ENCODE measurements at regions not wholly inside any gene's neighbourhood (a gene's known extent, or its start where the extent isn't known, plus 50 kb on each side); places are given as distances from the start of the nearest gene placed in this dataset.

DNA sequence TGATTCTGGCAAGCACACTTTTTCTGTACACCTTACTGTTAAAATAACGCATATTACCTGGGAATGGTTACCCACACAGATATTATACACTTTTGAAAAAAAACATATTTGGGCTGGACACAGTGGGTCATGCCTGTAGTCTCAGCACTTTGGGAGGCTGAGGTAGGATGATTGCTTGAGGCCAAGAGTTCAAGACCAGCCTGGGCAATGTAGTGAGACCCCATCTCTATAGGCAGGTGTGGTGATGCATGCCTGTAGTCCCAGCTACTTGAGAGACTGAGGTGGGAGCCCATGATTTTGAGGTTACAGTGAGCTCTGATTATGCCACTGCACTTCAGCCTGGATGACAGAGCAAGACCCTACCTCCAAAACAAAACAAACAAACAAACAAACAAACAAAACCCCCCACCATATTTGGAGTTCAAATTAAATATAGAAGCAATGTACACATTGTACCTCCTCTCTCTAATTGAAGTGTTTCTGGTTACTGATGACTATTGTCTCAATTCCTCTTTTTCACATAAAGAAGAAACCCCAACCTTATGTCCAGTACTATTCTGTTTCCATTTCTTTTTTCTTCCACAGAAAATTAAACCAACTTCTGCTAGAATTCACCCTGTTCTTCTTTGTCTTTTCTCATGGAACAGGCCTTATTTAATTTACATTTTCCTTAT is 152.6 kb upstream of the UMPS start:
- no peak overlapping the region for H3K27ac ChIP-seq (replicated peaks)
- TF ChIP-seq CTCF (IDR thresholded peaks at IDR 0.05; ENCODE audit: insufficient read depth, low read length) (no peak), GABPA (IDR thresholded peaks at IDR 0.05; ENCODE audit: low read depth) (no peak), POLR2AphosphoS5 (IDR thresholded peaks at IDR 0.05; ENCODE audit: low read depth) (no peak), SPI1 (IDR thresholded peaks at IDR 0.05; ENCODE audit: borderline replicate concordance, low read depth) (no peak), REST (IDR thresholded peaks at IDR 0.05; ENCODE audit: insufficient replicate concordance, low read depth) (no peak)
- no peak for DNase-seq (ENCODE audit: low read depth in 1 of 2, low spot score in 1 of 2)

DNA sequence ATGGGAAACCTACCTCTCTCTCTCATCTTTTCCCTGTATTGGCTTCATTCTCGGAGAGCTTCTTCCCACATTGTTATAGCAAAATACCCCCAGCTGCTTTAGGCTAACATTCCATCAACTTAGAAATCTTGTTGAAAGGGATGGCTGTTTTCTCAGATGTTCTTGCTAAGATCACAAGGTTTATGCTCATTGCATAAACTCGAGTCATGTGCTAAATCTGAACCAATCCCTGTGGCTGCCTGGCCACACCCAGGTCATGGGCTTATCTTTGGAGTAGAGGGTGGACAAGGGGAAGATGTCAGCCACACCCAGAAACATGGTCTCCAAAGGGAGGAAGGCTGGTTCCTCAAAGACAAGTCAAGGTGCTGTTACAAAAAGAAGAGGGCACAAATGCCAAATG is 150.6 kb upstream of the UMPS start:
- no peak for TF ChIP-seq CTCF (IDR thresholded peaks at IDR 0.05; ENCODE audit: insufficient read depth, low read length)
- Histone ChIP-seq H3K27ac (replicated peaks) (no peak overlapping the region), H3K4me3 (replicated peaks; ENCODE audit: insufficient read depth, low read length) (no peak overlapping the region), H3K27me3 (ENCODE audit: insufficient read depth, poor library complexity, severe bottlenecking) (peaks cover 10% of the 10 kb centered on the region)
- no peak for DNase-seq (ENCODE audit: low read depth in 1 of 2, low spot score in 1 of 2)

More for the DNA sequence above, 152.6 kb upstream of the UMPS start:
- Histone ChIP-seq H3K4me3 (replicated peaks; ENCODE audit: insufficient read depth, low read length) (no peak overlapping the region), H3K27me3 (ENCODE audit: insufficient read depth, poor library complexity, severe bottlenecking) (no peaks in the 10 kb centered on the region)

DNA sequence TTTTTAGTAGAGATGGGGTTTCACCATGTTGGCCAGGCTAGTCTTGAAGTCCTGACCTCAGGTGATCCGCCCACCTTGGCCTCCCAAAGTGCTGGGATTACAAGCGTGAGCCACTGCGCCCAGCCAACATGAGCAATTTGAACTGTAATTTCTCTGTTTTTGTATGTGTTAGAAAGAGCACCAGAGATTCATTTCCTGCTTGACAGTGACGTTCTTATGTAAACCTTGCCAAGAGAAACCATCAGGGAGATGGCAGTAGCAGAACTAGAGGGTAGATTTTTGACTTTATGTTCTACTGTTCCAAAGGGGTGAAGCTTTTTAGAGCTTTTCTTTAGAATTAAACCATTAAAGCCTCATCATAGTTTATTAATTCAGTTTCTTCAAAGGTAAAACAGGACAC is 148.1 kb upstream of the UMPS start:
- TF ChIP-seq POLR2AphosphoS5 (IDR thresholded peaks at IDR 0.05; ENCODE audit: low read depth) (no peak), GABPA (IDR thresholded peaks at IDR 0.05; ENCODE audit: low read depth) (no peak), REST (IDR thresholded peaks at IDR 0.05; ENCODE audit: insufficient replicate concordance, low read depth) (no peak), CTCF (IDR thresholded peaks at IDR 0.05; ENCODE audit: insufficient read depth, low read length) (no peak), SPI1 (IDR thresholded peaks at IDR 0.05; ENCODE audit: borderline replicate concordance, low read depth) (no peak)
- no peak overlapping the region for H3K4me3 ChIP-seq (replicated peaks; ENCODE audit: insufficient read depth, low read length)

More for the DNA sequence above, 148.1 kb upstream of the UMPS start:
- DNase-seq (ENCODE audit: low read depth in 1 of 2, low spot score in 1 of 2): no peak
- Histone ChIP-seq H3K27ac (replicated peaks) (no peak overlapping the region), H3K27me3 (ENCODE audit: insufficient read depth, poor library complexity, severe bottlenecking) (peaks cover 30% of the 10 kb centered on the region)
